A549 (cell line): ENCODE measurements at regions not wholly inside any gene's neighbourhood (a gene's known extent, or its start where the extent isn't known, plus 50 kb on each side); places are given as distances from the start of the nearest gene placed in this dataset.
A peak's percentile ranks its signal among the peaks of the same experiment; 100 is the strongest.

Source experiments
- ATAC-seq, 2 experiments: fragments of 200-7000 bp in 1 of 2; fragments of >200 bp in 1 of 2; cut with Nextera tagmentation in 1 of 2; cut with Tn5 transposase in 1 of 2; 3 replicates each; pipeline versions ENCODE4 v1.8.0 to v1.9.1; 2018 to 2020; ENCODE audit warnings: mild to moderate bottlenecking in 1 of 2, moderate library complexity in 1 of 2
- CTCF ChIA-PET: fragments of 300-600 bp; sonication (Branson Sonifier 250); formaldehyde crosslinking; extraction: SDS; loops from one replicate; lab custom pipeline; 2021; ENCODE audit warnings: antibody characterized with exemption, inconsistent platforms; lab: Yijun Ruan, JAX
- POLR2A ChIA-PET: fragments of 350-600 bp; formaldehyde crosslinking; extraction: SDS; loops from one replicate; lab custom pipeline; 2021; ENCODE audit warnings: antibody characterized with exemption, inconsistent platforms; lab: Yijun Ruan, JAX
- DNase-seq, 2 experiments: peaks; one replicate each; pipeline versions ENCODE4 v3.0.0 to v3.0.0-alpha.2; 2011 to 2016; ENCODE audit warnings: low read depth in 1 of 2, low spot score in 1 of 2
- FAIRE-seq: peaks from 2 replicates; lab custom pipeline; 2011; peaks lifted over from hg19 to GRCh38; lab: Jason Lieb, UNC
- H3K27ac ChIP-seq, 2 experiments: fragments of >200 bp; sonication (Bioruptor Twin); formaldehyde crosslinking; 3 replicates each; pipeline ENCODE4 v1.5.1; 2016 to 2017
- H3K4me1 ChIP-seq: fragments of >200 bp; sonication (Bioruptor Twin); formaldehyde crosslinking; 3 replicates; pipeline ENCODE4 v1.6.1; 2016
- H3K4me2 ChIP-seq: fragments of >200 bp; sonication (Bioruptor Twin); formaldehyde crosslinking; 3 replicates; pipeline ENCODE4 v1.6.1; 2016
- H3K4me3 ChIP-seq: fragments of >200 bp; sonication (Bioruptor Twin); formaldehyde crosslinking; 3 replicates; pipeline ENCODE4 v1.5.1; 2016
- H3K9me3 ChIP-seq: fragments of >200 bp; sonication (Bioruptor Twin); formaldehyde crosslinking; 3 replicates; pipeline ENCODE4 v1.6.1; 2016
- BHLHE40 ChIP-seq: IDR thresholded peaks from 2 replicates; pipeline ENCODE4 v1.6.1; 2012; ENCODE audit warnings: low read depth, low read length, inconsistent platforms
- CBX8 ChIP-seq: fragments of 200-600 bp; sonication (generic); IDR thresholded peaks from 2 replicates; pipeline ENCODE4 v1.6.1; 2016
- CEBPB ChIP-seq, 2 experiments: fragments of >200 bp in 1 of 2; sonication (Bioruptor Twin) in 1 of 2; formaldehyde crosslinking in 1 of 2; IDR thresholded peaks; 2 replicates each; pipeline ENCODE4 v1.6.1; 2012 to 2016
- CHD2 ChIP-seq: fragments of 150-350 bp; IDR thresholded peaks from 2 replicates; pipeline ENCODE4 v1.6.1; 2014; ENCODE audit warnings: low read length; ENCODE audit not compliant: partially characterized antibody
- CHD4 ChIP-seq: fragments of 200-600 bp; sonication (generic); IDR thresholded peaks from 2 replicates; pipeline ENCODE4 v1.6.1; 2016; ENCODE audit warnings: antibody characterized with exemption, mild to moderate bottlenecking, borderline replicate concordance
- EP300 ChIP-seq, 2 experiments: fragments of >200 bp; sonication (Bioruptor Twin); formaldehyde crosslinking; IDR thresholded peaks; 2 replicates in 1 of 2; 3 replicates in 1 of 2; pipeline ENCODE4 v1.6.1; 2016 to 2017
- JUNB ChIP-seq: fragments of >200 bp; sonication (Bioruptor Twin); formaldehyde crosslinking; IDR thresholded peaks from 2 replicates; pipeline ENCODE4 v1.6.1; 2016
- MAFK ChIP-seq: fragments of 450-650 bp; IDR thresholded peaks from 2 replicates; pipeline ENCODE4 v1.6.1; 2014; ENCODE audit not compliant: partially characterized antibody
- MYC ChIP-seq: IDR thresholded peaks from 2 replicates; pipeline ENCODE4 v1.6.1; 2012; ENCODE audit warnings: mild to moderate bottlenecking, inconsistent platforms, low read length, improper control_type of control experiment, borderline replicate concordance
- NFE2L2 ChIP-seq: fragments of 150-350 bp; conservative IDR thresholded peaks from 2 replicates; pipeline ENCODE4 v1.6.1; 2014; ENCODE audit warnings: low read length
- NR3C1 ChIP-seq: fragments of >200 bp; sonication (Bioruptor Twin); formaldehyde crosslinking; IDR thresholded peaks from 3 replicates; pipeline ENCODE4 v1.6.1; 2017
- PHF8 ChIP-seq: fragments of 200-600 bp; sonication (generic); IDR thresholded peaks from 2 replicates; pipeline ENCODE4 v1.6.1; 2016; ENCODE audit warnings: low read depth, mild to moderate bottlenecking, antibody characterized with exemption, moderate library complexity, borderline replicate concordance
- RAD21 ChIP-seq, 2 experiments: fragments of >200 bp in 1 of 2; sonication (Bioruptor Twin) in 1 of 2; formaldehyde crosslinking in 1 of 2; IDR thresholded peaks in 1 of 2; conservative IDR thresholded peaks in 1 of 2; 2 replicates in 1 of 2; 3 replicates in 1 of 2; pipeline ENCODE4 v1.6.1; 2012 to 2018; ENCODE audit warnings: inconsistent platforms in 1 of 2
- RFX5 ChIP-seq: fragments of 450-650 bp; IDR thresholded peaks from 2 replicates; pipeline ENCODE4 v1.7.1; 2014; ENCODE audit warnings: antibody characterized with exemption, mild to moderate bottlenecking, moderate library complexity
- SMC3 ChIP-seq: fragments of >200 bp; sonication (Bioruptor Twin); formaldehyde crosslinking; IDR thresholded peaks from 3 replicates; pipeline ENCODE4 v1.6.1; 2018; ENCODE audit warnings: inconsistent platforms
- TFCP2L1 ChIP-seq: fragments of 250-450 bp; sonication (Bioruptor Pico); IDR thresholded peaks from 2 replicates; pipeline ENCODE4 v1.5.0; 2021; ENCODE audit warnings: mild to moderate bottlenecking
- TP53 ChIP-seq: fragments of 250-450 bp; sonication (Bioruptor Pico); IDR thresholded peaks from 2 replicates; pipeline ENCODE4 v1.5.0; 2021; ENCODE audit warnings: mild to moderate bottlenecking, moderate library complexity
- ZC3H11A ChIP-seq: fragments of 450-650 bp; IDR thresholded peaks from 2 replicates; pipeline ENCODE4 v1.6.1; 2014; ENCODE audit warnings: antibody characterized with exemption, mild to moderate bottlenecking
- ZFP36 ChIP-seq: fragments of 450-650 bp; IDR thresholded peaks from 2 replicates; pipeline ENCODE4 v1.6.1; 2014; ENCODE audit warnings: borderline replicate concordance; ENCODE audit not compliant: partially characterized antibody
- ZSCAN20 ChIP-seq: fragments of 250-450 bp; sonication (Bioruptor Pico); IDR thresholded peaks from 2 replicates; pipeline ENCODE4 v1.8.0; 2022; ENCODE audit warnings: mild to moderate bottlenecking, moderate library complexity
- WGBS: methylation state at CpG from one replicate; pipeline ENCODE4 v1.1.6; 2017; ENCODE audit errors: missing lambda C conversion rate; 5-methylcytosine and 5-hydroxymethylcytosine counted together
- TF ChIP-seq, protein P1 (sequence below): fragments of >200 bp; sonication (Bioruptor Twin); formaldehyde crosslinking; IDR thresholded peaks from 2 replicates; pipeline ENCODE4 v1.6.1; 2016
- TF ChIP-seq, protein P2 (sequence below): fragments of 250-450 bp; sonication (Bioruptor Pico); IDR thresholded peaks from 2 replicates; pipeline ENCODE4 v1.5.0; 2021; ENCODE audit warnings: mild to moderate bottlenecking, moderate library complexity, borderline replicate concordance
- TF ChIP-seq, protein P3 (sequence below): IDR thresholded peaks from 2 replicates; pipeline ENCODE4 v1.6.1; 2012
- TF ChIP-seq, protein P4 (sequence below): fragments of 250-450 bp; sonication (Bioruptor Pico); IDR thresholded peaks from 2 replicates; pipeline ENCODE4 v1.5.0; 2020; ENCODE audit warnings: low read depth, mild to moderate bottlenecking, moderate library complexity
- TF ChIP-seq, protein P5 (sequence below): fragments of >200 bp; sonication (Bioruptor Twin); formaldehyde crosslinking; IDR thresholded peaks from 3 replicates; pipeline ENCODE4 v1.5.1; 2016
- TF ChIP-seq, protein P6 (sequence below): fragments of >200 bp; sonication (Bioruptor Twin); formaldehyde crosslinking; IDR thresholded peaks from 3 replicates; pipeline ENCODE4 v1.6.1; 2016

DNA sequence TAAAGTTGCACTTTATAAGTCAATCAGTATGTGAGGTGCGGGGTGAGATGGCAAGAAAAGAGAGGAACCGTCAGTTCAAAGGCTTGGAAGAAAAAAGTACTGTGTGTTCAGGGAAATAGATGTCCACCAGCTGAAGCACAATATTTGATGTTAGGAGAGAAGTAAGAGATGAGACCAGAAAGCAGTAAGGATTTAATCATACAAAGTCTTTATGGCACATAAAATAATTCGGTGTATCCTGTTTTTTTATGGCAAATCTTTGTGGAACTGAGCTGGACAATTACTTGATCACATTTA lies 197.2 kb downstream of the FAXC start:
- FAIRE-seq = no peak
- ATAC-seq = no peak
- Histone ChIP-seq H3K4me2 (no peak overlapping the region), H3K4me1 (no peaks in the 10 kb centered on the region), H3K4me3 (no peak overlapping the region), H3K9me3 (no peaks in the 10 kb centered on the region), H3K27ac (no peak overlapping the region)
- POLR2A ChIA-PET = no interaction called here
- TF ChIP-seq CHD2 (no peak), NR3C1 (no peak), CBX8 (no peak), RFX5 (no peak), NFE2L2 (no peak), MAFK (no peak), BHLHE40 (no peak), TFCP2L1 (no peak), RAD21 (conservative IDR thresholded peaks at IDR 0.05 in 1 of 2, IDR thresholded peaks at IDR 0.05 in 1 of 2) (no peak), MYC (no peak), CHD4 (no peak), EP300 (IDR thresholded peaks at IDR 0.05) (no peak), ZFP36 (no peak), JUNB (no peak), ZC3H11A (no peak)
- TF ChIP-seq, protein P1, sequence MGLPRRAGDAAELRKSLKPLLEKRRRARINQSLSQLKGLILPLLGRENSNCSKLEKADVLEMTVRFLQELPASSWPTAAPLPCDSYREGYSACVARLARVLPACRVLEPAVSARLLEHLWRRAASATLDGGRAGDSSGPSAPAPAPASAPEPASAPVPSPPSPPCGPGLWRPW = no peak
- TF ChIP-seq, protein P2, sequence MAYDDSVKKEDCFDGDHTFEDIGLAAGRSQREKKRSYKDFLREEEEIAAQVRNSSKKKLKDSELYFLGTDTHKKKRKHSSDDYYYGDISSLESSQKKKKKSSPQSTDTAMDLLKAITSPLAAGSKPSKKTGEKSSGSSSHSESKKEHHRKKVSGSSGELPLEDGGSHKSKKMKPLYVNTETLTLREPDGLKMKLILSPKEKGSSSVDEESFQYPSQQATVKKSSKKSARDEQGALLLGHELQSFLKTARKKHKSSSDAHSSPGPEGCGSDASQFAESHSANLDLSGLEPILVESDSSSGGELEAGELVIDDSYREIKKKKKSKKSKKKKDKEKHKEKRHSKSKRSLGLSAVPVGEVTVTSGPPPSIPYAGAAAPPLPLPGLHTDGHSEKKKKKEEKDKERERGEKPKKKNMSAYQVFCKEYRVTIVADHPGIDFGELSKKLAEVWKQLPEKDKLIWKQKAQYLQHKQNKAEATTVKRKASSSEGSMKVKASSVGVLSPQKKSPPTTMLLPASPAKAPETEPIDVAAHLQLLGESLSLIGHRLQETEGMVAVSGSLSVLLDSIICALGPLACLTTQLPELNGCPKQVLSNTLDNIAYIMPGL = no peak
- TF ChIP-seq, protein P3, sequence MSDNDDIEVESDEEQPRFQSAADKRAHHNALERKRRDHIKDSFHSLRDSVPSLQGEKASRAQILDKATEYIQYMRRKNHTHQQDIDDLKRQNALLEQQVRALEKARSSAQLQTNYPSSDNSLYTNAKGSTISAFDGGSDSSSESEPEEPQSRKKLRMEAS = no peak
- CTCF ChIA-PET = interaction anchor here (1.3 to 3.5 kb wide), 4 partner anchors 20 to 93 kb away, joined by 3 to 13 read pairs (median 4); no protein-coding TSS in a partner anchor
- no peak for DNase-seq
- WGBS = 1% methylated on average over 3 of the region's 3 CpGs

DNA sequence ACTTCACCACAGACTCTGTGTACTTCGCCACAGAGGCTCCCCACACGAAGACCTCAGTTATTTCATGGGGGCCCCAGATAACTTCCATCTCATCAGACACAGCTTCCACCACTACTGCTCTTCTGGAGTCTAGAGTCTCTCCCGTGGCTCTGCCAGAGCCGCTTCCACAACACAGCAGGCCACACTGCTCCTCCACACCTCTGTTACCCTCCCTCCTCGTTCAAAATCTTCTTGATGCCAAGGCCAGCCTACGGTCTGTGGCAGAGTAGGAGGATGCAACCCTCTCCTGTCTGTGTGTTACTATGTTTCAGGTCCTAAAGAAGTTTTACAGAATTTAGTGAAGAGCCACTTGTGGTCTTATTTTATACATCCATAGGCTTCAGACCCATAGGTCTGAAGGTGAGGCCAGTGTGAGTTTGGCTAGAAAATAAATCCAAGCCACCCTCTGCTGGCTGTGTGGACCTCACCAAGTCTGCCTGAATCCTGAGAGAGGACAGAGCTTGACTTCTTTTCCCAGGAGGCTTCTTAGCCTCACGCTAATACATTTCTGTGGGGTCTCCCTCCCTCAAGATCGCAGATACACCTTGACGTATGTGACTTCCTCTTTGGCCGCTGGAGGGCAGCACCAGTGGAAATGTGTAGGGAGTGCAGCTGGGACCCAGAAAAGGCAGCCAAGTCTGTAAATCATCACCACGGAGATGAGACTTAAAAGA lies 197.7 kb downstream of the FAXC start:
- no peak overlapping the region for H3K27ac ChIP-seq
- H3K9me3 ChIP-seq = no peaks in the 10 kb centered on the region
- no peak overlapping the region for H3K4me2 ChIP-seq
- no peak for TF ChIP-seq MYC
- TF ChIP-seq PHF8 = no peak
- TF ChIP-seq SMC3 = 0 out of 3 replicates have a peak, but pooled peaks have one; percentile 23
- no peak for TF ChIP-seq TP53 (CRISPR knock-in tag)
- TF ChIP-seq CEBPB (IDR thresholded peaks at IDR 0.05) = no peak
- TF ChIP-seq, protein P4, sequence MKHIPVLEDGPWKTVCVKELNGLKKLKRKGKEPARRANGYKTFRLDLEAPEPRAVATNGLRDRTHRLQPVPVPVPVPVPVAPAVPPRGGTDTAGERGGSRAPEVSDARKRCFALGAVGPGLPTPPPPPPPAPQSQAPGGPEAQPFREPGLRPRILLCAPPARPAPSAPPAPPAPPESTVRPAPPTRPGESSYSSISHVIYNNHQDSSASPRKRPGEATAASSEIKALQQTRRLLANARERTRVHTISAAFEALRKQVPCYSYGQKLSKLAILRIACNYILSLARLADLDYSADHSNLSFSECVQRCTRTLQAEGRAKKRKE (CRISPR knock-in tag) = no peak
- peak; percentile 17 to 27; a peak in 2 of 5 replicates for TF ChIP-seq RAD21 (conservative IDR thresholded peaks at IDR 0.05 in 1 of 2, IDR thresholded peaks at IDR 0.05 in 1 of 2)
- TF ChIP-seq CHD2 = no peak
- TF ChIP-seq, protein P1 = no peak
- TF ChIP-seq, protein P5, sequence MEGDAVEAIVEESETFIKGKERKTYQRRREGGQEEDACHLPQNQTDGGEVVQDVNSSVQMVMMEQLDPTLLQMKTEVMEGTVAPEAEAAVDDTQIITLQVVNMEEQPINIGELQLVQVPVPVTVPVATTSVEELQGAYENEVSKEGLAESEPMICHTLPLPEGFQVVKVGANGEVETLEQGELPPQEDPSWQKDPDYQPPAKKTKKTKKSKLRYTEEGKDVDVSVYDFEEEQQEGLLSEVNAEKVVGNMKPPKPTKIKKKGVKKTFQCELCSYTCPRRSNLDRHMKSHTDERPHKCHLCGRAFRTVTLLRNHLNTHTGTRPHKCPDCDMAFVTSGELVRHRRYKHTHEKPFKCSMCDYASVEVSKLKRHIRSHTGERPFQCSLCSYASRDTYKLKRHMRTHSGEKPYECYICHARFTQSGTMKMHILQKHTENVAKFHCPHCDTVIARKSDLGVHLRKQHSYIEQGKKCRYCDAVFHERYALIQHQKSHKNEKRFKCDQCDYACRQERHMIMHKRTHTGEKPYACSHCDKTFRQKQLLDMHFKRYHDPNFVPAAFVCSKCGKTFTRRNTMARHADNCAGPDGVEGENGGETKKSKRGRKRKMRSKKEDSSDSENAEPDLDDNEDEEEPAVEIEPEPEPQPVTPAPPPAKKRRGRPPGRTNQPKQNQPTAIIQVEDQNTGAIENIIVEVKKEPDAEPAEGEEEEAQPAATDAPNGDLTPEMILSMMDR = peak; percentile 48
- TF ChIP-seq, protein P6, sequence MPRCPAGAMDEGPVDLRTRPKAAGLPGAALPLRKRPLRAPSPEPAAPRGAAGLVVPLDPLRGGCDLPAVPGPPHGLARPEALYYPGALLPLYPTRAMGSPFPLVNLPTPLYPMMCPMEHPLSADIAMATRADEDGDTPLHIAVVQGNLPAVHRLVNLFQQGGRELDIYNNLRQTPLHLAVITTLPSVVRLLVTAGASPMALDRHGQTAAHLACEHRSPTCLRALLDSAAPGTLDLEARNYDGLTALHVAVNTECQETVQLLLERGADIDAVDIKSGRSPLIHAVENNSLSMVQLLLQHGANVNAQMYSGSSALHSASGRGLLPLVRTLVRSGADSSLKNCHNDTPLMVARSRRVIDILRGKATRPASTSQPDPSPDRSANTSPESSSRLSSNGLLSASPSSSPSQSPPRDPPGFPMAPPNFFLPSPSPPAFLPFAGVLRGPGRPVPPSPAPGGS = no peak
- TF ChIP-seq ZSCAN20 = no peak
- POLR2A ChIA-PET = no interaction called here
- H3K4me3 ChIP-seq = no peak overlapping the region
- ATAC-seq (peak; percentile 78 to 96), FAIRE-seq (no peak), DNase-seq (peak; percentile 6 to 40)
- no peaks in the 10 kb centered on the region for H3K4me1 ChIP-seq
- CTCF ChIA-PET = interaction anchor here (1.3 to 3.5 kb wide), 3 partner anchors 32 to 93 kb away, joined by 3 to 13 read pairs (median 3); no protein-coding TSS in a partner anchor
- 22% methylated on average over 11 of the region's 11 CpGs for WGBS
